Uterus (tissue), 3 donors: ENCODE measurements at regions not wholly inside any gene's neighbourhood (a gene's known extent, or its start where the extent isn't known, plus 50 kb on each side); places are given as distances from the start of the nearest gene placed in this dataset.

Experiments used
- DNase-seq, 2 donors: peaks; one replicate each; pipeline ENCODE4 v3.0.0-alpha.2; 2019 to 2020
- H3K27ac ChIP-seq, 2 donors: fragments of 200-600 bp; sonication (generic); 1 replicate in 1 of 2; 2 replicates in 1 of 2; pipeline ENCODE4 v1.5.1; 2016 to 2018
- H3K27me3 ChIP-seq, 2 donors: fragments of 200-600 bp; sonication (generic); one replicate each; pipeline ENCODE4 v1.5.1; 2018 to 2019; ENCODE audit warnings: control low read depth in 1 of 2
- H3K36me3 ChIP-seq, 2 donors: fragments of 200-600 bp; sonication (generic); one replicate each; pipeline ENCODE4 v1.5.1; 2019; ENCODE audit warnings: control low read depth in 1 of 2
- H3K4me1 ChIP-seq, 2 donors: fragments of 200-600 bp; sonication (generic); one replicate each; pipeline ENCODE4 v1.5.1; 2018 to 2019; ENCODE audit warnings: control low read depth in 1 of 2
- H3K4me3 ChIP-seq, 2 donors: fragments of 200-600 bp; sonication (generic); 1 replicate in 1 of 2; 2 replicates in 1 of 2; pipeline ENCODE4 v1.5.1; 2018 to 2019; ENCODE audit warnings: mild to moderate bottlenecking in 1 of 2
- H3K9me3 ChIP-seq, 2 donors: fragments of 200-600 bp; sonication (generic); one replicate each; pipeline ENCODE4 v1.5.1; 2019; ENCODE audit warnings: control low read depth in 1 of 2
- POLR2A ChIP-seq, 2 donors: fragments of 450-650 bp; IDR thresholded peaks; one replicate each; pipeline ENCODE4 v1.6.1; 2016; ENCODE audit warnings: antibody characterized with exemption in 2 of 2, mild to moderate bottlenecking in 1 of 2, moderate library complexity in 1 of 2
- intact Hi-C: fragments of 100-400 bp; cut with DNase I; formaldehyde crosslinking; loops from one replicate; pipeline ENCODE4 v1.15.1; 2023; ENCODE audit warnings: low total_unique reads
- TF ChIP-seq, protein P1 (sequence below), 4 experiments: fragments of 200-600 bp in 2 of 4; fragments of 450-650 bp in 2 of 4; sonication (generic) in 2 of 4; IDR thresholded peaks; one replicate each; pipeline ENCODE4 v1.5.1; 2016 to 2019; ENCODE audit warnings: antibody characterized with exemption in 4 of 4, mild to moderate bottlenecking in 2 of 4, moderate library complexity in 1 of 4
- donor health status: DM: yes; HTN: yes; CAD: no.

- Histone ChIP-seq H3K27me3 (no peaks in the 10 kb centered on the region), H3K4me3 (no peak overlapping the region), H3K27ac (no peak overlapping the region), H3K36me3 (no peaks in the 10 kb centered on the region), H3K4me1 (no peaks in the 10 kb centered on the region), H3K9me3 (no peaks in the 10 kb centered on the region)
- TF ChIP-seq, protein P1, sequence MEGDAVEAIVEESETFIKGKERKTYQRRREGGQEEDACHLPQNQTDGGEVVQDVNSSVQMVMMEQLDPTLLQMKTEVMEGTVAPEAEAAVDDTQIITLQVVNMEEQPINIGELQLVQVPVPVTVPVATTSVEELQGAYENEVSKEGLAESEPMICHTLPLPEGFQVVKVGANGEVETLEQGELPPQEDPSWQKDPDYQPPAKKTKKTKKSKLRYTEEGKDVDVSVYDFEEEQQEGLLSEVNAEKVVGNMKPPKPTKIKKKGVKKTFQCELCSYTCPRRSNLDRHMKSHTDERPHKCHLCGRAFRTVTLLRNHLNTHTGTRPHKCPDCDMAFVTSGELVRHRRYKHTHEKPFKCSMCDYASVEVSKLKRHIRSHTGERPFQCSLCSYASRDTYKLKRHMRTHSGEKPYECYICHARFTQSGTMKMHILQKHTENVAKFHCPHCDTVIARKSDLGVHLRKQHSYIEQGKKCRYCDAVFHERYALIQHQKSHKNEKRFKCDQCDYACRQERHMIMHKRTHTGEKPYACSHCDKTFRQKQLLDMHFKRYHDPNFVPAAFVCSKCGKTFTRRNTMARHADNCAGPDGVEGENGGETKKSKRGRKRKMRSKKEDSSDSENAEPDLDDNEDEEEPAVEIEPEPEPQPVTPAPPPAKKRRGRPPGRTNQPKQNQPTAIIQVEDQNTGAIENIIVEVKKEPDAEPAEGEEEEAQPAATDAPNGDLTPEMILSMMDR (IDR thresholded peaks at IDR 0.05) = no peak
- TF ChIP-seq POLR2A (IDR thresholded peaks at IDR 0.05) = no peak
- no peak for DNase-seq
- intact Hi-C loops = no loop called here
Observed at GRCh38 chr6:85066266-85066665, 301.9 kb upstream of the TBX18 start.

- no peak for TF ChIP-seq POLR2A (IDR thresholded peaks at IDR 0.05)
- TF ChIP-seq, protein P1 (IDR thresholded peaks at IDR 0.05) = no peak
- Histone ChIP-seq H3K27me3 (no peaks in the 10 kb centered on the region), H3K36me3 (no peaks in the 10 kb centered on the region), H3K9me3 (no peaks in the 10 kb centered on the region), H3K4me3 (no peak overlapping the region), H3K27ac (no peak overlapping the region), H3K4me1 (no peaks in the 10 kb centered on the region)
- DNase-seq = no peak
- intact Hi-C loops = no loop called here
Observed at GRCh38 chr6:85065831-85066230, 301.4 kb upstream of the TBX18 start.

- no peaks in the 10 kb centered on the region for H3K36me3 ChIP-seq
- no peak for DNase-seq
- intact Hi-C loops = no loop called here
- H3K4me1 ChIP-seq = no peaks in the 10 kb centered on the region
- H3K4me3 ChIP-seq = no peak overlapping the region
- H3K27ac ChIP-seq = no peak overlapping the region
- H3K27me3 ChIP-seq = no peaks in the 10 kb centered on the region
- TF ChIP-seq, protein P1 (IDR thresholded peaks at IDR 0.05) = no peak
- no peak for TF ChIP-seq POLR2A (IDR thresholded peaks at IDR 0.05)
- H3K9me3 ChIP-seq = no peaks in the 10 kb centered on the region
Observed at GRCh38 chr6:85063611-85064010, 299.2 kb upstream of the TBX18 start.

GRCh38 chr6:85062884-85063283, 298.5 kb upstream of the TBX18 start:
- Histone ChIP-seq H3K36me3 (no peaks in the 10 kb centered on the region), H3K9me3 (no peaks in the 10 kb centered on the region), H3K27me3 (no peaks in the 10 kb centered on the region), H3K4me1 (no peaks in the 10 kb centered on the region), H3K4me3 (no peak overlapping the region), H3K27ac (no peak overlapping the region)
- TF ChIP-seq POLR2A (IDR thresholded peaks at IDR 0.05) = no peak
- TF ChIP-seq, protein P1 (IDR thresholded peaks at IDR 0.05) = no peak
- no peak for DNase-seq
- intact Hi-C loops = no loop called here

- no peak for TF ChIP-seq POLR2A (IDR thresholded peaks at IDR 0.05)
- TF ChIP-seq, protein P1 (IDR thresholded peaks at IDR 0.05) = no peak
- H3K36me3 ChIP-seq = no peaks in the 10 kb centered on the region
- H3K4me1 ChIP-seq = no peaks in the 10 kb centered on the region
- intact Hi-C loops = no loop called here
- DNase-seq = no peak
- no peak overlapping the region for H3K4me3 ChIP-seq
- H3K9me3 ChIP-seq = no peaks in the 10 kb centered on the region
- no peak overlapping the region for H3K27ac ChIP-seq
- no peaks in the 10 kb centered on the region for H3K27me3 ChIP-seq
Observed at GRCh38 chr6:85058806-85059205, 294.4 kb upstream of the TBX18 start.
